GM13976 (cell line): ENCODE measurements at regions not wholly inside any gene's neighbourhood (a gene's known extent, or its start where the extent isn't known, plus 50 kb on each side); places are given as distances from the start of the nearest gene placed in this dataset.

Source experiments
- DNase-seq: peaks from one replicate; pipeline ENCODE4 v3.0.0; 2012; ENCODE audit warnings: low spot score
- CTCF ChIP-seq: IDR thresholded peaks from 2 replicates; pipeline ENCODE4 v1.5.1; 2012; ENCODE audit warnings: borderline replicate concordance, mild to moderate bottlenecking; ENCODE audit not compliant: insufficient read depth; ENCODE audit errors: extremely low read depth, missing control alignments, control extremely low read depth
- in situ Hi-C: fragments of 300-500 bp; cut with MboI; formaldehyde crosslinking; loops from one replicate; pipeline ENCODE4 v1.12.0; 2022; ENCODE audit warnings: low sequenced_read_pairs, mixed read lengths, inconsistent platforms; ENCODE audit not compliant: unreplicated experiment

DNA sequence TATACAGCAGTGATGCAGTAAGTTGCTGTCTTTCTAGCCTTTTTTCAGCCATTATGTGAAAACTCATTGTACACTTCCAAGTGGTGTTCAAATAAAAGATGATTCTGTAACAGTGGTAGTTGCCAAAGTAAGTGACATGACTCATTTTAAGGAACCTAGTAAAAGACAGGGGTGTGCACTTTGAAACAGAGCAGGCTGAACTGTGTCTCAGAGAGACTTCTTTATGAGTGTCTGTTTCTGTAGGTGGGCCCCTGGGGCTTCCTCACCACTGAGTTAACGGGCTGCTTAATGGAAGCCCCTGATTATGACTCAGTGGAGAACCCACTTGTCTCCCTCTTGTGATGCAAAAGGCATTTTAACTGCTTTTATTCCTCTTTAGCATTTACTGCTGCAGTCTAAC is 147.3 kb downstream of the PCTP start:
- in situ Hi-C loops = no loop called here
- TF ChIP-seq CTCF = no peak
- DNase-seq = no peak

- no peak for DNase-seq
- no peak for TF ChIP-seq CTCF
- in situ Hi-C loops = no loop called here
Observed at GRCh38 chr17:55900188-55900587, 149.3 kb downstream of the PCTP start.

DNA sequence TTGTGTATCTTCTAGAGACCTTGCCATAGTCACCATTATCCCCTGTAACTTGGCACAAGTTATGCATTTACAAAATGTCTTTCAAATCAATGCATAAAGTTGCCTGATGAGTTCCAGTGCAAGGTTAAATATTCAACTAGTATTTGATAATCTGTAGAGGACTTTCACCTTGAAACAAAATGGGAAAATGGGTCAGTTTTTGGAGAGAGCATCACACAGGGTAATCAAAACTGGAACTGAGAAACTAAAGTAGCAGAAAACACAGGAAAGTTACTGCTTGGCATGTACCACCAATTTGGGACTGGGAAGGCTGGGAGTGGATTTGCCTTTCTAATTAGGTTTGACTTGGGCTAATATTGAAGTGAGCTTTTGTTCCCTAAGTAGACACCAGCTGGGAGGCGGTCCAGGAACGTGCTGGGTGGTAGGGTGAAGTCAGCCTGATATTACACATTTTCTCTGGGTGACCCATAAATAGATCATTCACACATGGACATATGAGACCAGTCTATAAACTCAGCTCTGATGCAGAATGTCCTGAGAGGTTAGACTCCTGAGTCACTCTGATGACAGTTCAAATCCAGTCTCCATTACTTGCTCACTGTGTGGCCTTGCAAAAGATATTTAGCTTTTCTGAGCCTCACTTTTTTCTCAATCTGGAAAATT is 152.3 kb downstream of the PCTP start:
- in situ Hi-C loops = no loop called here

GRCh38 chr17:55909776-55910175 is 158.9 kb downstream of the PCTP start:
- DNase-seq = no peak
- TF ChIP-seq CTCF = no peak
- in situ Hi-C loops = no loop called here

More for the DNA sequence above, 152.3 kb downstream of the PCTP start:
- TF ChIP-seq CTCF = no peak
- DNase-seq = no peak

GRCh38 chr17:55911186-55911585 is 160.3 kb downstream of the PCTP start:
- in situ Hi-C loops = no loop called here
- peak; percentile 12 for DNase-seq
- TF ChIP-seq CTCF = no peak

DNA sequence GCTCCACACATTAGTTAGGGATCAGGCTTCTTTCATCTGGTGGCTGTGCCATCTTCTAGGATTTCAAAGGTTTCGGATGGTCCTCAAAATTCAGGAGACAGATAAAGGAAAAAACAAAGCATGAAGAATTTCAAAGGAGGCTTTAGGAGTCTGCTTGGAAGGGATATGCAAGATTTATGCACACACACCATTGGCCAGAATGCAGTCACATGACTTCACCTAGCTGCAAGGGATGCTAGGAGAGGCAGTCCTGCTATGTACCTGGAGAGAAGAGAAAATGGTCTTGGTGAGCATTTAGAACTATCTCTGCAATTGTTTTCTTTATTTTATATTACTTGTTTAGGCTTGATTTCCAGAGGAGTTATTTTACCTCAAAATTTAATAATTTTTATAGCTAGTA is 174.6 kb downstream of the PCTP start:
- in situ Hi-C loops = no loop called here
- no peak for DNase-seq
- no peak for TF ChIP-seq CTCF
